ENCODE measurements at regions not wholly inside any gene's neighbourhood (a gene's known extent, or its start where the extent isn't known, plus 50 kb on each side); places are given as distances from the start of the nearest gene placed in this dataset.
"Not testable (repeated sequence)": the region's sequence is repeated elsewhere in the genome, so short reads cannot be mapped to it uniquely, and the experiment has no call there.

GRCh38 chrX:3807906-3808305, 94.5 kb upstream of the PRKX start:
- BruUV-seq (replicated peaks): no TSS peak
- Mint-ChIP-seq H3K27me3 (ENCODE audit: unreplicated experiment) (peaks cover 33% of the 10 kb centered on the region), H3K9me3 (ENCODE audit: low read depth, unreplicated experiment) (no peaks in the 10 kb centered on the region), H3K4me1 (ENCODE audit: low read depth, unreplicated experiment) (no peaks in the 10 kb centered on the region), H3K36me3 (ENCODE audit: insufficient read depth, unreplicated experiment) (no peaks in the 10 kb centered on the region), H3K4me3 (ENCODE audit: low read depth, unreplicated experiment) (no peak overlapping the region), H3K27ac (ENCODE audit: unreplicated experiment) (no peak overlapping the region)
- no peak for TF ChIP-seq CTCF (IDR thresholded peaks at IDR 0.05; ENCODE audit: unreplicated experiment)
- DNase-seq: no peak
- intact Hi-C loops (cut with micrococcal nuclease; ENCODE audit: unreplicated experiment): loop anchor here (2.0 kb wide), 1 partner anchor 93 kb away; no protein-coding TSS in a partner anchor
- CTCF ChIA-PET: no interaction called here

- H3K27ac Mint-ChIP-seq (ENCODE audit: unreplicated experiment): no peak overlapping the region
- no TSS peak for BruUV-seq (replicated peaks)
- no peak for TF ChIP-seq CTCF (IDR thresholded peaks at IDR 0.05; ENCODE audit: unreplicated experiment)
Observed at GRCh38 chrX:3806630-3807029, 93.2 kb upstream of the PRKX start.

GRCh38 chrX:3803713-3804112, 90.3 kb upstream of the PRKX start:
- H3K4me1 Mint-ChIP-seq (ENCODE audit: low read depth, unreplicated experiment): no peaks in the 10 kb centered on the region
- H3K9me3 Mint-ChIP-seq (ENCODE audit: low read depth, unreplicated experiment): no peaks in the 10 kb centered on the region
- BruUV-seq (replicated peaks): no TSS peak
- no peak for TF ChIP-seq CTCF (IDR thresholded peaks at IDR 0.05; ENCODE audit: unreplicated experiment)
- no peak for DNase-seq
- peaks cover 22% of the 10 kb centered on the region for H3K27me3 Mint-ChIP-seq (ENCODE audit: unreplicated experiment)
- H3K36me3 Mint-ChIP-seq (ENCODE audit: insufficient read depth, unreplicated experiment): no peaks in the 10 kb centered on the region
- no peak overlapping the region for H3K27ac Mint-ChIP-seq (ENCODE audit: unreplicated experiment)
- intact Hi-C loops (cut with micrococcal nuclease; ENCODE audit: unreplicated experiment): no loop called here
- CTCF ChIA-PET: interaction anchor here (0.7 kb wide), 1 partner anchor 9 kb away, joined by 3 read pairs; no protein-coding TSS in a partner anchor
- H3K4me3 Mint-ChIP-seq (ENCODE audit: low read depth, unreplicated experiment): no peak overlapping the region

More at GRCh38 chrX:3806630-3807029, 93.2 kb upstream of the PRKX start:
- Mint-ChIP-seq H3K4me1 (ENCODE audit: low read depth, unreplicated experiment) (no peaks in the 10 kb centered on the region), H3K36me3 (ENCODE audit: insufficient read depth, unreplicated experiment) (no peaks in the 10 kb centered on the region), H3K4me3 (ENCODE audit: low read depth, unreplicated experiment) (no peak overlapping the region), H3K9me3 (ENCODE audit: low read depth, unreplicated experiment) (no peaks in the 10 kb centered on the region), H3K27me3 (ENCODE audit: unreplicated experiment) (peaks cover 33% of the 10 kb centered on the region)
- DNase-seq: no peak
- intact Hi-C loops (cut with micrococcal nuclease; ENCODE audit: unreplicated experiment): loop anchor here (2.0 kb wide), 1 partner anchor 92 kb away; no protein-coding TSS in a partner anchor
- CTCF ChIA-PET: no interaction called here

GRCh38 chrX:3803305-3803704, 89.9 kb upstream of the PRKX start:
- TF ChIP-seq CTCF (IDR thresholded peaks at IDR 0.05; ENCODE audit: unreplicated experiment): no peak
- intact Hi-C loops (cut with micrococcal nuclease; ENCODE audit: unreplicated experiment): no loop called here
- CTCF ChIA-PET: interaction anchor here (0.7 kb wide), 1 partner anchor 9 kb away, joined by 3 read pairs; no protein-coding TSS in a partner anchor
- no peaks in the 10 kb centered on the region for H3K9me3 Mint-ChIP-seq (ENCODE audit: low read depth, unreplicated experiment)
- DNase-seq: no peak
- peaks cover 18% of the 10 kb centered on the region for H3K27me3 Mint-ChIP-seq (ENCODE audit: unreplicated experiment)
- no TSS peak for BruUV-seq (replicated peaks)
- H3K4me1 Mint-ChIP-seq (ENCODE audit: low read depth, unreplicated experiment): no peaks in the 10 kb centered on the region
- no peaks in the 10 kb centered on the region for H3K36me3 Mint-ChIP-seq (ENCODE audit: insufficient read depth, unreplicated experiment)
- no peak overlapping the region for H3K27ac Mint-ChIP-seq (ENCODE audit: unreplicated experiment)
- no peak overlapping the region for H3K4me3 Mint-ChIP-seq (ENCODE audit: low read depth, unreplicated experiment)

GRCh38 chrX:3795411-3795810, 82.0 kb upstream of the PRKX start:
- H3K4me1 Mint-ChIP-seq (ENCODE audit: low read depth, unreplicated experiment); intact Hi-C loops (cut with micrococcal nuclease; ENCODE audit: unreplicated experiment); DNase-seq; BruUV-seq (replicated peaks); H3K27ac Mint-ChIP-seq (ENCODE audit: unreplicated experiment); CTCF ChIA-PET; H3K4me3 Mint-ChIP-seq (ENCODE audit: low read depth, unreplicated experiment); H3K9me3 Mint-ChIP-seq (ENCODE audit: low read depth, unreplicated experiment); H3K36me3 Mint-ChIP-seq (ENCODE audit: insufficient read depth, unreplicated experiment): not testable (repeated sequence)
- peaks cover 50% of the 10 kb centered on the region for H3K27me3 Mint-ChIP-seq (ENCODE audit: unreplicated experiment)

All from Calu3 (cell line).